Epithelial cell of esophagus (primary cell): ENCODE measurements at regions not wholly inside any gene's neighbourhood (a gene's known extent, or its start where the extent isn't known, plus 50 kb on each side); places are given as distances from the start of the nearest gene placed in this dataset.

Source experiments
- DNase-seq: peaks from one replicate; pipeline ENCODE4 v3.0.0; 2010; ENCODE audit warnings: low read depth
- H3K4me3 ChIP-seq: 2 replicates; pipeline ENCODE4 v1.5.1; 2011; ENCODE audit warnings: mild to moderate bottlenecking, low read length, control low read depth
- TF ChIP-seq, protein P1 (sequence below): IDR thresholded peaks from 2 replicates; pipeline ENCODE4 v1.5.1; 2011; ENCODE audit warnings: low read depth, mild to moderate bottlenecking, low read length, control low read depth, inconsistent platforms; ENCODE audit not compliant: insufficient read depth; ENCODE audit errors: missing control alignments

- no peak overlapping the region for H3K4me3 ChIP-seq
- TF ChIP-seq, protein P1, sequence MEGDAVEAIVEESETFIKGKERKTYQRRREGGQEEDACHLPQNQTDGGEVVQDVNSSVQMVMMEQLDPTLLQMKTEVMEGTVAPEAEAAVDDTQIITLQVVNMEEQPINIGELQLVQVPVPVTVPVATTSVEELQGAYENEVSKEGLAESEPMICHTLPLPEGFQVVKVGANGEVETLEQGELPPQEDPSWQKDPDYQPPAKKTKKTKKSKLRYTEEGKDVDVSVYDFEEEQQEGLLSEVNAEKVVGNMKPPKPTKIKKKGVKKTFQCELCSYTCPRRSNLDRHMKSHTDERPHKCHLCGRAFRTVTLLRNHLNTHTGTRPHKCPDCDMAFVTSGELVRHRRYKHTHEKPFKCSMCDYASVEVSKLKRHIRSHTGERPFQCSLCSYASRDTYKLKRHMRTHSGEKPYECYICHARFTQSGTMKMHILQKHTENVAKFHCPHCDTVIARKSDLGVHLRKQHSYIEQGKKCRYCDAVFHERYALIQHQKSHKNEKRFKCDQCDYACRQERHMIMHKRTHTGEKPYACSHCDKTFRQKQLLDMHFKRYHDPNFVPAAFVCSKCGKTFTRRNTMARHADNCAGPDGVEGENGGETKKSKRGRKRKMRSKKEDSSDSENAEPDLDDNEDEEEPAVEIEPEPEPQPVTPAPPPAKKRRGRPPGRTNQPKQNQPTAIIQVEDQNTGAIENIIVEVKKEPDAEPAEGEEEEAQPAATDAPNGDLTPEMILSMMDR, result no peak
These were observed 861.3 kb downstream of the QKI start for GRCh38 chr6:164275773-164276172.

DNA sequence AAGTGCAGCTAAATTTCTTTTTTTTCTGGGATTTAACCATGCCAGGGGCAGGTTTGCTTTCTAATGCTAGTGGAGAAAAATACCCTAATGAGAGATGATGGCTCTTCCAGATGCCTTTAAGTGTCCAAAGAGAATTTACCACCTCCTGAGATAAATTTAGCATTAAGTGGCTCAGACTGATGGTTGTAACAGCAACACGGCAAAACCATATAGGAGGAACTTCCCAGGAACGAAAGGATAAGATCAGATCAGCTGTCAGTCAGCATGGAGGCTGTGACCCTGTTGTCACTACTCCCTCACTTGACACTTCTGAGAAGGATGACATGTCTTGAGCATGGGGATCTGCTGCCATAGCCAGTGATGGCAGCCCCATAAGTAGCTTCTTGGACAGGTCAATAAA is 860.0 kb downstream of the QKI start:
- DNase-seq, result no peak
- TF ChIP-seq, protein P1, result no peak
- no peak overlapping the region for H3K4me3 ChIP-seq

More at GRCh38 chr6:164275773-164276172, 861.3 kb downstream of the QKI start:
- DNase-seq, result no peak

- TF ChIP-seq, protein P1, result no peak
- DNase-seq, result no peak
- H3K4me3 ChIP-seq, result no peak overlapping the region
These were observed 859.0 kb downstream of the QKI start for GRCh38 chr6:164273491-164273890.

GRCh38 chr6:164266851-164267250 is 852.3 kb downstream of the QKI start:
- no peak overlapping the region for H3K4me3 ChIP-seq
- TF ChIP-seq, protein P1, result no peak
- DNase-seq, result no peak

- TF ChIP-seq, protein P1, result no peak
- H3K4me3 ChIP-seq, result no peak overlapping the region
- no peak for DNase-seq
These were observed 847.8 kb downstream of the QKI start for GRCh38 chr6:164262348-164262747.

DNA sequence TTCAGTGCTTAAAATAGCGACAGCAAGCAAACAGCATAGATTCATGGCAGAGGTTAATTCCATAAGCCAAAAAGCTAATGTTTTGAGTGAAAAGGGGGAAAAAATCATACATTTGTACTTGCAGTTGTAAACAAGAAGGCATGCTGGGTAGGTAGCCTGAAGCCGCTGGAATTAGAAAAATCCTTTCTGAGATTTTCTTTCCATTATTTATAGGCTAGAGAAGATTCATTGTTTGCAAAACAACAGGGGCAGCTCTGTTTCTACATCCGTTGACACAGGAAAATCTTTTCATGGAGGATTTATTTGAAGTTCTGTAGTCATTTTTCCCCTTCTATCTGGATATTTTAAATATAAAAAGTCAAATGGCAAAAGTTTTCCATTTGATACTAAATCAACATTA is 843.9 kb downstream of the QKI start:
- H3K4me3 ChIP-seq, result no peak overlapping the region
- no peak for DNase-seq
- TF ChIP-seq, protein P1, result no peak

- TF ChIP-seq, protein P1, result no peak
- DNase-seq, result no peak
These were observed 838.4 kb downstream of the QKI start for GRCh38 chr6:164252948-164253347.

More at GRCh38 chr6:164252948-164253347, 838.4 kb downstream of the QKI start:
- H3K4me3 ChIP-seq, result no peak overlapping the region
